ENCODE measurements at regions not wholly inside any gene's neighbourhood (a gene's known extent, or its start where the extent isn't known, plus 50 kb on each side); places are given as distances from the start of the nearest gene placed in this dataset.
A peak's percentile ranks its signal among the peaks of the same experiment; 100 is the strongest.

DNA sequence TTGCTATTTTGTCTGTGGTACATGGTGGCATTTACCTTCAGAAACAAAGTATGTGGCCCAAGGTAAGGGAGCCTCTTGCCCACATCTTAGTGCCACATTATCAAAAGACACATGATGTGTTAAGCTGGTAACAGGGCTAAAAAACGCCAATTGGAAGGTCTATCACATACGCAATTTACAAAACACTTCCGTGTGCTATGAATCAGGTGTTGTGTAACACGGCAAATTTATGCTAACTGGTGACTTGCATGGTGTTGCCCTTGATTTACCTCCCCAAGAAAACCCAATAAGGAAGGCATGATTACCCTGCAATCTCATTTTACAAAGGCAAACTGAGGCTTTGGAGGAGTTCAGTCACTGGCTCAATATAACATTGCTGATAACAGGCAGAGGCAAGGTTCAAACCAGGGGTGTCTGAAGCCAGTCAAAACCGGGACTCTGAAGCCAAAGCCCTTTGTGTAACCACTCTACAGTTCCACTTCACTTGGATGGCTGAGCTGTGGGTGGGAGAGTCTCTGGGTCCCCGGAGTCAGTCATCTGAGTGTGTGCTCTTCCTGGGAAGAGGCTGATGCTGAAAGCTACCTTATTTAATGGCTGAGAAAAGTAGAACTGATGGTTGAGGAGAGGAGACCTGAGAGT is 103.9 kb upstream of the BCL6 start:
- Histone ChIP-seq H3K79me2 (ENCODE audit: control insufficient read depth, insufficient read depth, low read length) (no peaks in the 10 kb centered on the region), H3K9ac (ENCODE audit: control insufficient read depth, insufficient read depth, low read length) (no peak overlapping the region), H3K9me3 (replicated peaks; ENCODE audit: control insufficient read depth, insufficient read depth, low read length) (peaks cover 5% of the 10 kb centered on the region; the same call in 1 of the 3 replicates), H3K27ac (ENCODE audit: control insufficient read depth, insufficient read depth) (no peak overlapping the region), H3K4me3 (no peak overlapping the region), H3K36me3 (ENCODE audit: control insufficient read depth in 2 of 2, insufficient read depth in 2 of 2, low read length in 1 of 2) (no peaks in the 10 kb centered on the region), H3K4me1 (ENCODE audit: control insufficient read depth, insufficient read depth, low read length) (no peaks in the 10 kb centered on the region), H4K20me1 (ENCODE audit: control insufficient read depth, insufficient read depth) (no peaks in the 10 kb centered on the region), H3K27me3 (replicated peaks in 1 of 2; ENCODE audit: control insufficient read depth in 2 of 2, insufficient read depth in 2 of 2, low read length in 1 of 2) (peaks cover 0 to 4% of the 10 kb centered on the region in 2 experiments; a peak in 1 of 4 replicates), H2AFZ (ENCODE audit: control insufficient read depth, low read depth, low read length) (no peak overlapping the region), H3K4me2 (ENCODE audit: control insufficient read depth, insufficient read depth) (no peak overlapping the region)
- FAIRE-seq = peak; percentile 13
- ChIA-PET CTCF (no interaction called here), POLR2A (no interaction called here), RAD21 (ENCODE audit: unreplicated experiment) (no interaction called here), SMC1A (ENCODE audit: uncharacterized antibody, unreplicated experiment) (no interaction called here)
- WGBS (ENCODE audit: insufficient coverage, insufficient replicate concordance, low lambda C conversion rate, missing lambda C conversion rate) = 54% methylated on average over 6 of the region's 6 CpGs
- TF ChIP-seq JUNB (IDR thresholded peaks at IDR 0.05) (no peak), IRF4 (IDR thresholded peaks at IDR 0.05; ENCODE audit: low read depth, low read length) (no peak), RAD21 (IDR thresholded peaks at IDR 0.05; ENCODE audit: insufficient read depth, low read depth, low read length) (no peak), SMAD1 (IDR thresholded peaks at IDR 0.05; ENCODE audit: low read depth, partially characterized antibody) (no peak), RAD51 (IDR thresholded peaks at IDR 0.05) (no peak), ZNF622 (IDR thresholded peaks at IDR 0.05) (no peak), STAT3 (IDR thresholded peaks at IDR 0.05; ENCODE audit: low read depth, low read length) (no peak), GATAD2B (conservative IDR thresholded peaks at IDR 0.05; ENCODE audit: low read depth) (no peak), CREB1 (IDR thresholded peaks at IDR 0.05; ENCODE audit: low read depth) (no peak), FOS (IDR thresholded peaks at IDR 0.05; ENCODE audit: borderline replicate concordance, extremely low read depth, insufficient read length) (no peak), ZNF384 (IDR thresholded peaks at IDR 0.05; ENCODE audit: borderline replicate concordance, low read depth, low read length) (no peak)
- TF ChIP-seq, protein P1, sequence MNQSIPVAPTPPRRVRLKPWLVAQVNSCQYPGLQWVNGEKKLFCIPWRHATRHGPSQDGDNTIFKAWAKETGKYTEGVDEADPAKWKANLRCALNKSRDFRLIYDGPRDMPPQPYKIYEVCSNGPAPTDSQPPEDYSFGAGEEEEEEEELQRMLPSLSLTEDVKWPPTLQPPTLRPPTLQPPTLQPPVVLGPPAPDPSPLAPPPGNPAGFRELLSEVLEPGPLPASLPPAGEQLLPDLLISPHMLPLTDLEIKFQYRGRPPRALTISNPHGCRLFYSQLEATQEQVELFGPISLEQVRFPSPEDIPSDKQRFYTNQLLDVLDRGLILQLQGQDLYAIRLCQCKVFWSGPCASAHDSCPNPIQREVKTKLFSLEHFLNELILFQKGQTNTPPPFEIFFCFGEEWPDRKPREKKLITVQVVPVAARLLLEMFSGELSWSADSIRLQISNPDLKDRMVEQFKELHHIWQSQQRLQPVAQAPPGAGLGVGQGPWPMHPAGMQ (IDR thresholded peaks at IDR 0.05; ENCODE audit: borderline replicate concordance) = no peak
- TF ChIP-seq, protein P2, sequence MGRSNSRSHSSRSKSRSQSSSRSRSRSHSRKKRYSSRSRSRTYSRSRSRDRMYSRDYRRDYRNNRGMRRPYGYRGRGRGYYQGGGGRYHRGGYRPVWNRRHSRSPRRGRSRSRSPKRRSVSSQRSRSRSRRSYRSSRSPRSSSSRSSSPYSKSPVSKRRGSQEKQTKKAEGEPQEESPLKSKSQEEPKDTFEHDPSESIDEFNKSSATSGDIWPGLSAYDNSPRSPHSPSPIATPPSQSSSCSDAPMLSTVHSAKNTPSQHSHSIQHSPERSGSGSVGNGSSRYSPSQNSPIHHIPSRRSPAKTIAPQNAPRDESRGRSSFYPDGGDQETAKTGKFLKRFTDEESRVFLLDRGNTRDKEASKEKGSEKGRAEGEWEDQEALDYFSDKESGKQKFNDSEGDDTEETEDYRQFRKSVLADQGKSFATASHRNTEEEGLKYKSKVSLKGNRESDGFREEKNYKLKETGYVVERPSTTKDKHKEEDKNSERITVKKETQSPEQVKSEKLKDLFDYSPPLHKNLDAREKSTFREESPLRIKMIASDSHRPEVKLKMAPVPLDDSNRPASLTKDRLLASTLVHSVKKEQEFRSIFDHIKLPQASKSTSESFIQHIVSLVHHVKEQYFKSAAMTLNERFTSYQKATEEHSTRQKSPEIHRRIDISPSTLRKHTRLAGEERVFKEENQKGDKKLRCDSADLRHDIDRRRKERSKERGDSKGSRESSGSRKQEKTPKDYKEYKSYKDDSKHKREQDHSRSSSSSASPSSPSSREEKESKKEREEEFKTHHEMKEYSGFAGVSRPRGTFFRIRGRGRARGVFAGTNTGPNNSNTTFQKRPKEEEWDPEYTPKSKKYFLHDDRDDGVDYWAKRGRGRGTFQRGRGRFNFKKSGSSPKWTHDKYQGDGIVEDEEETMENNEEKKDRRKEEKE (IDR thresholded peaks at IDR 0.05) = no peak
- TF ChIP-seq, protein P3, sequence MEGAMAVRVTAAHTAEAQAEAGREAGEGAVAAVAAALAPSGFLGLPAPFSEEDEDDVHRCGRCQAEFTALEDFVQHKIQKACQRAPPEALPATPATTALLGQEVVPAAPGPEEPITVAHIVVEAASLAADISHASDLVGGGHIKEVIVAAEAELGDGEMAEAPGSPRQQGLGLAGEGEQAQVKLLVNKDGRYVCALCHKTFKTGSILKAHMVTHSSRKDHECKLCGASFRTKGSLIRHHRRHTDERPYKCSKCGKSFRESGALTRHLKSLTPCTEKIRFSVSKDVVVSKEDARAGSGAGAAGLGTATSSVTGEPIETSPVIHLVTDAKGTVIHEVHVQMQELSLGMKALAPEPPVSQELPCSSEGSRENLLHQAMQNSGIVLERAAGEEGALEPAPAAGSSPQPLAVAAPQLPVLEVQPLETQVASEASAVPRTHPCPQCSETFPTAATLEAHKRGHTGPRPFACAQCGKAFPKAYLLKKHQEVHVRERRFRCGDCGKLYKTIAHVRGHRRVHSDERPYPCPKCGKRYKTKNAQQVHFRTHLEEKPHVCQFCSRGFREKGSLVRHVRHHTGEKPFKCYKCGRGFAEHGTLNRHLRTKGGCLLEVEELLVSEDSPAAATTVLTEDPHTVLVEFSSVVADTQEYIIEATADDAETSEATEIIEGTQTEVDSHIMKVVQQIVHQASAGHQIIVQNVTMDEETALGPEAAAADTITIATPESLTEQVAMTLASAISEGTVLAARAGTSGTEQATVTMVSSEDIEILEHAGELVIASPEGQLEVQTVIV (IDR thresholded peaks at IDR 0.05; ENCODE audit: borderline replicate concordance, partially characterized antibody) = no peak
- in situ Hi-C loops (cut with MboI) = no loop called here
- no peak for DNase-seq (ENCODE audit: low read depth, low spot score)
- BruUV-seq (replicated peaks) = no TSS peak
- no peak for ATAC-seq
- intact Hi-C loops (cut with micrococcal nuclease; ENCODE audit: unreplicated experiment) = no loop called here
